ENCODE measurements at regions not wholly inside any gene's neighbourhood (a gene's known extent, or its start where the extent isn't known, plus 50 kb on each side); places are given as distances from the start of the nearest gene placed in this dataset.

GRCh38 chr5:156095709-156096241 lies 231.2 kb upstream of the SGCD start:
- Histone ChIP-seq H3K4me1 (peaks cover 9% of the 10 kb centered on the region; the same call in 1 of the 3 replicates), H3K27ac (peak overlapping the region in 1 of 2 experiments; percentile 83; a peak in 3 of 6 replicates), H3K4me3 (no peak overlapping the region), H3K9me3 (no peaks in the 10 kb centered on the region), H3K4me2 (no peak overlapping the region)
- 80% methylated on average over 3 of the region's 3 CpGs for WGBS (ENCODE audit: missing lambda C conversion rate)
- no peak for FAIRE-seq
- ChIA-PET CTCF (interaction anchor here (0.6 to 0.7 kb wide), 2 partner anchors 55 to 1010 kb away, joined by 3 read pairs; no protein-coding TSS in a partner anchor), POLR2A (no interaction called here)
- ATAC-seq, result peak in 1 of 2 experiments; percentile 59; a peak in 3 of 6 replicates
- DNase-seq (ENCODE audit: low read depth in 1 of 2, low spot score in 1 of 2), result no peak
- TF ChIP-seq ESRRA (IDR thresholded peaks at IDR 0.05; ENCODE audit: borderline replicate concordance, low read length) (no peak), RFX5 (IDR thresholded peaks at IDR 0.05) (no peak), MAFK (IDR thresholded peaks at IDR 0.05; ENCODE audit: partially characterized antibody) (no peak), RCOR1 (IDR thresholded peaks at IDR 0.05; ENCODE audit: low read depth, low read length) (no peak), EHMT2 (IDR thresholded peaks at IDR 0.05; ENCODE audit: low read depth) (no peak), ZSCAN20 (CRISPR knock-in tag; IDR thresholded peaks at IDR 0.05) (no peak)

DNA sequence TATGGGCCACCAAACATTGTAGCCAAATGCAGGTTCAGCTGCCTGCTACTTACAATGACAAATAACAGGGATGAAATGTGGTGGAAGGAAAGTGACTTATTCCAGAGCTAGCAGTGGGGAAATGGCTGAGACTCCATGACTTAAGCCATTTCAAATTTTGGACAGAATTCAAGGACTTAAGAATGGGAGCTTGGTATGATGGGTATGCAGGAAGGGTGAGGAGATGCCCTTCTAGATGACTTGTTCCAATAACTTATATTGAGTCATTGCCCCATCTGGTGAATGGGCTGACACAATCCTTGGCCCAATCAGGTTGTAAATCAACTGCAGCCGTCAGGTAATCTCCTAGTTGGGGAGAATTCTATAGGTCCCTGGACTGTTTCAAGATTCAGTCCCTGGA lies 230.7 kb upstream of the SGCD start:
- Histone ChIP-seq H3K27ac (peak overlapping the region; percentile 12 to 83; a peak in 4 of 6 replicates), H3K4me2 (no peak overlapping the region), H3K9me3 (no peaks in the 10 kb centered on the region), H3K4me3 (no peak overlapping the region), H3K4me1 (peaks cover 4% of the 10 kb centered on the region; the same call in 1 of the 3 replicates)
- CTCF ChIA-PET, result interaction anchor here (0.6 kb wide), 1 partner anchor 1010 kb away, joined by 3 read pairs; no protein-coding TSS in a partner anchor
- TF ChIP-seq GATA3 (IDR thresholded peaks at IDR 0.05; ENCODE audit: borderline replicate concordance) (peak; percentile 32; the same call in 1 of the 2 replicates), NPAS2 (CRISPR knock-in tag; IDR thresholded peaks at IDR 0.05; ENCODE audit: borderline replicate concordance) (no peak)
- ATAC-seq (peak in 1 of 2 experiments; percentile 56; a peak in 3 of 6 replicates), FAIRE-seq (no peak), DNase-seq (ENCODE audit: low read depth in 1 of 2, low spot score in 1 of 2) (peak in 1 of 2 experiments; percentile 49)
- 82% methylated on average over 1 of the region's 1 CpG for WGBS (ENCODE audit: missing lambda C conversion rate)
- POLR2A ChIA-PET, result no interaction called here

DNA sequence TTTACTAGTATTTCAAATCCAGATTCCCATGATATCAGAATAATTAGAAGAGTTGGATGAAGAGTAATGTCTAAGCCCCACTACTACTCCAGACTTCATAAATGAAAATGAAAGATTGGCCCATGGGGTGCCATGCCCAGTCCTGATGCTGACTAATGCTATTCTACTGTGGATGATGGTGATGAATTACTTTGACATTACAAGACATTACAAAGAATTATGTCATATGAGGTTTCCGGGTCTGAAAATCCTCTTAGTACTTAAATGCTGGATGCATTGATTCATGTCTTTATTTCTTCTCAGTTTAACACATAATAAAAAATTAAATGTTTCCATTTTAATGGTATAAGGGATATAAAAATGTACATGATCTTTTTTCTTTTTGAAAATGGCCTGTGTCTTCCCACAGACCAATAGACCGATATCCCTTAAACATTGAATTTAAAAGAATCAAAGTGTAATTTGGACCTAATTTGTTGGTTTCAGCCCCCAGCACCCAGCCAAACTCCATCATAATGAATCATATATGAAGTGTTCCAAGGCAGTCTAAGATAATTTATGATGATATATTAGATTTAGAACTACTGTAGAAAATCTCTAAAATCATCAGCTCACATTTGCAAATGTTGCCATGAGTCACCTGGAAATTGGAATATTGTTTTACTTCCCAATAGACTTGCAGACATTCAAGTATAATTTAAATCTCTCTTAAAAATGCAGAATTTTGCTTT lies 223.6 kb upstream of the SGCD start:
- ChIA-PET CTCF (no interaction called here), POLR2A (no interaction called here)
- no peak overlapping the region for H3K4me3 ChIP-seq
- no peaks in the 10 kb centered on the region for H3K9me3 ChIP-seq
- 47% methylated on average over 2 of the region's 2 CpGs for WGBS (ENCODE audit: missing lambda C conversion rate)
- DNase-seq (ENCODE audit: low read depth in 1 of 2, low spot score in 1 of 2) (peak in 1 of 2 experiments; percentile 51), ATAC-seq (peak; percentile 70 to 80; a peak in 5 of 6 replicates), FAIRE-seq (peak; percentile 67)
- peak overlapping the region; percentile 20 for H3K4me2 ChIP-seq
- TF ChIP-seq CHD4 (IDR thresholded peaks at IDR 0.05; ENCODE audit: borderline replicate concordance) (no peak), EP300 (IDR thresholded peaks at IDR 0.05) (no peak), PBX3 (IDR thresholded peaks at IDR 0.05) (no peak), ELK1 (IDR thresholded peaks at IDR 0.05; ENCODE audit: low read depth, low read length) (no peak), NPAS2 (CRISPR knock-in tag; IDR thresholded peaks at IDR 0.05; ENCODE audit: borderline replicate concordance) (no peak), ZC3H11A (IDR thresholded peaks at IDR 0.05) (no peak), JUNB (IDR thresholded peaks at IDR 0.05) (peak; percentile 34; the same call in 1 of the 2 replicates), MAFK (IDR thresholded peaks at IDR 0.05; ENCODE audit: partially characterized antibody) (peak; percentile 56), NR3C1 (IDR thresholded peaks at IDR 0.05) (no peak), EHMT2 (IDR thresholded peaks at IDR 0.05; ENCODE audit: low read depth) (no peak), ZFP36 (IDR thresholded peaks at IDR 0.05; ENCODE audit: borderline replicate concordance, partially characterized antibody) (no peak), JUN (IDR thresholded peaks at IDR 0.05) (no peak), FOSL2 (IDR thresholded peaks at IDR 0.05) (no peak), FOSL2 (CRISPR knock-in tag; IDR thresholded peaks at IDR 0.05) (peak; percentile 18; the same call in 1 of the 2 replicates), MYC (IDR thresholded peaks at IDR 0.05; ENCODE audit: borderline replicate concordance, low read length) (no peak), RARB (CRISPR knock-in tag; IDR thresholded peaks at IDR 0.05) (no peak), GATA3 (IDR thresholded peaks at IDR 0.05; ENCODE audit: borderline replicate concordance) (no peak; the same call in 1 of the 2 replicates), HOXB5 (CRISPR knock-in tag; IDR thresholded peaks at IDR 0.05) (no peak), ESRRA (IDR thresholded peaks at IDR 0.05; ENCODE audit: borderline replicate concordance, low read length) (no peak)
- TF ChIP-seq, protein P1, sequence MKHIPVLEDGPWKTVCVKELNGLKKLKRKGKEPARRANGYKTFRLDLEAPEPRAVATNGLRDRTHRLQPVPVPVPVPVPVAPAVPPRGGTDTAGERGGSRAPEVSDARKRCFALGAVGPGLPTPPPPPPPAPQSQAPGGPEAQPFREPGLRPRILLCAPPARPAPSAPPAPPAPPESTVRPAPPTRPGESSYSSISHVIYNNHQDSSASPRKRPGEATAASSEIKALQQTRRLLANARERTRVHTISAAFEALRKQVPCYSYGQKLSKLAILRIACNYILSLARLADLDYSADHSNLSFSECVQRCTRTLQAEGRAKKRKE (CRISPR knock-in tag; IDR thresholded peaks at IDR 0.05; ENCODE audit: low read depth), result no peak
- TF ChIP-seq, protein P2, sequence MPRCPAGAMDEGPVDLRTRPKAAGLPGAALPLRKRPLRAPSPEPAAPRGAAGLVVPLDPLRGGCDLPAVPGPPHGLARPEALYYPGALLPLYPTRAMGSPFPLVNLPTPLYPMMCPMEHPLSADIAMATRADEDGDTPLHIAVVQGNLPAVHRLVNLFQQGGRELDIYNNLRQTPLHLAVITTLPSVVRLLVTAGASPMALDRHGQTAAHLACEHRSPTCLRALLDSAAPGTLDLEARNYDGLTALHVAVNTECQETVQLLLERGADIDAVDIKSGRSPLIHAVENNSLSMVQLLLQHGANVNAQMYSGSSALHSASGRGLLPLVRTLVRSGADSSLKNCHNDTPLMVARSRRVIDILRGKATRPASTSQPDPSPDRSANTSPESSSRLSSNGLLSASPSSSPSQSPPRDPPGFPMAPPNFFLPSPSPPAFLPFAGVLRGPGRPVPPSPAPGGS (IDR thresholded peaks at IDR 0.05), result no peak
- peak overlapping the region; percentile 55 to 58; a peak in 5 of 6 replicates for H3K27ac ChIP-seq
- H3K4me1 ChIP-seq, result peaks cover 20% of the 10 kb centered on the region

Data from A549 (cell line).